ENCODE measurements at regions not wholly inside any gene's neighbourhood (a gene's known extent, or its start where the extent isn't known, plus 50 kb on each side); places are given as distances from the start of the nearest gene placed in this dataset.

DNA sequence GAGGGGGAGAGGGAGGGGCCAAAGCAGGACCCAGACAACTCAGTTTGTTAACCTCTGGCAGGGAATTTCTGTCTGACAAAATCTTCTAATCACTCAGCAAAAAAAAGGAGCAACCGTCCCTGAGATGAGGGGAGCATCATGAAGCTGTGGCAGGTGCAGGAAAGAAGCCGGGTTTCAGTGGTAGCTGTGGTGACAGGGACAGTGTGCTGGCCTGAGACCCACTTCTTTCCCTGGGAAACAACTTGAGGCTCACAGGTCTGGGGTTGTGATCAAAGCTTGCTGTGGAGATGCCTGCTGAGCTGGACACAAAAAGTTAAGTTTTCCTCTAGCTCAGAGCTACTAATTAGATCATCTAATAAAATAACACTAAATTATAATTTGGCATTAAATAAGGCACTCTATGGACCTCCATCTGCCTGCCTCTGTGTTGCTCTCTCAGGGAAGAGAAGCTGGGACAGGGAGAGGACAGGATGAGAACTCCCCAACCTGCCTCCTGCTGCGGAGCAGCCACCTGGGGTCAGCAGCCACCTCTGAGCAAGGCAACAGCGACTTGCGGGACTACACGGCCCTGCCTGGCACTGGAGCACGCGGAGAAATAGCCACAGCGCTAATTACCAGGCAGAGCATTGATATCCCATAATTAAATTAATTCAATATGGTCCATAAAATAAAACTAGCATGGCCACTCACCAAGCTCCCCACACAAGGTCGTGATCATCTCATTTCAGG, 104.6 kb upstream of the TEX51 start:
- DNase-seq, result no peak

DNA sequence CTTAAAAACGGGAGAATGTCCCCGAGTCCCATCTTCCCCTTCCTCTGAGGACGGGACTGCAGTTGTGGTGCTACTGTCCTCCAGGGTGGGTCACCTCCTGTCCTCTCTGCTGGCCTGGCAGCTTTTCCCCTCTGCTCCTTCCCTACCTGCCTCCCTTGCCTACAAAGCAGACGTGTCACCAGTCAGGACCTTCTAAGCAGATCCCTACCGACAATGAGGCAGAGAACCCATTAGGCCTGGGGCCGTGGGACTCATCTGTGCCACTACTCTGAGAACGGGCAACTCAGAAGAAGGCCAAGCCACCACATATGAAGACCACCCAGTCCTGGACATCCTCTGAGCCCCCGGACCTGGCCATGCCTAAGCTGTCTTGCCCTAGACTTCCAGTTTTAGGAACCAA, 103.0 kb upstream of the TEX51 start:
- DNase-seq, result no peak

GRCh38 chr2:126796931-126797621, 101.6 kb upstream of the TEX51 start:
- no peak for DNase-seq

GRCh38 chr2:126797622-126798275, 100.9 kb upstream of the TEX51 start:
- no peak for DNase-seq

DNA sequence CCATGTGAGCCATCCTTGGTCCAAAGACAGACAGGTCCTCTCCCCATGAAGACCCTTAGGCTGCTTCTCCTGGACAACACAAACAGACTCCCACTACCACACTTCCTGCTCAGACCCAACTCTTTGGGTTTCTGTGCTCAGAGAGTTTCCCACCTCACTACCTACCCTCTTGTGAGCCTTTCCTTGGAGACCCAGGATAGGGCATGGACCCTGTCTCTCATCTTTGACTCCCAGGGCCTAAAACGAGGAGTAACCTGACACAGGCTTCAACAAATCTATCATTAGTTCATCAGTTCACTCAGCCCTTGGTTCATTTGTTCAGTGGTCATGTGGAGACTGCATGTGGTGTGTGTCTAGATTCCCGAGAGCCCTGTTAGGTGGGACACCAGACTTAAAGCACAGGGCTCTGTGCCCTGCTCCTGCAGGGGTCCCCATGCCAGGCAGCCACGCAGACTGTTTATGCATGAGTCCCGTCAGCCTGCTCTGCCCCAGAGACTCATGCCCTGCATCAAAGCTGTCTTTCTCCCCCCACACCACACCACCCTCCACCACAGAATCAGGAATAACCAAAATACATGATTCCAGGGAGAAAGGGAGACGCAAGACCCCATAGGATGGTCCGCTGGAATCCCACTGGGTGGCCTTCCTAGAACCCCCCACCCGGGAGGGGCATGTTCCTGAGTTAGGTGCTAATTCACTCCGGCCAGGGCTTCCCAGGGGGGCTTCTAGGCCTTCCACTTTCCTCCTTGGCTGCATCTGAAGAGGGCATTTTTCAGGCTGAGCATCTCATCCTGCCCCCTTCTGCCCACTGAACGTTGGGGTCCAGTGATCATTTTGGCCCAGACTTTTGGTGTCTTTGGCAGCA, 100.2 kb upstream of the TEX51 start:
- DNase-seq, result no peak

- DNase-seq, result no peak
Observed at GRCh38 chr2:126799301-126799700, 99.4 kb upstream of the TEX51 start.

GRCh38 chr2:126801473-126801872, 97.2 kb upstream of the TEX51 start:
- no peak for DNase-seq

GRCh38 chr2:126802316-126802715, 96.4 kb upstream of the TEX51 start:
- no peak for DNase-seq

- no peak for DNase-seq
Observed at GRCh38 chr2:126802774-126803433, 95.8 kb upstream of the TEX51 start.

GRCh38 chr2:126803434-126803775, 95.3 kb upstream of the TEX51 start:
- no peak for DNase-seq

DNA sequence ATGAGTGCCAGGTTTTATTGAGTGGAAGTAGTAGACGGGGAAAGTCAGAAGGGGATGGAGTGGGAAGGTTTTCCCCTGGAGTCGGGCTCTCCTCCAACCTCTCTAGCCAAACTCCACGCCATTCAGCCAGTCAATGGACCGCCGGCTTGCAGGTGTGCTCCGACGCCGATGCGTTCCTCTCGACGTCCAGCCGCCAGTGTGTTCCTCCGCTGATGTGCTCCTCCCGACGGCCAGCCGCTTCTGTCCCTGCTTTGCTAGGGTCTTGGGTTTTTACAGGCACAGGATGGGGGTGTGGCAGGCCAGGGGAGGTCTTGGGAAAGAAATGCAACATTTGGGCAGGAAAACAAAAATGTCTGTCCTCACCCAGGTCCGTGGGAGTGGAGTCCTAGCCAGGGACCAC, 94.3 kb upstream of the TEX51 start:
- DNase-seq, result no peak

GRCh38 chr2:126808929-126809328, 89.8 kb upstream of the TEX51 start:
- DNase-seq, result no peak

GRCh38 chr2:126809340-126809739, 89.3 kb upstream of the TEX51 start:
- DNase-seq, result no peak

GRCh38 chr2:126810001-126810400, 88.7 kb upstream of the TEX51 start:
- DNase-seq, result no peak

- no peak for DNase-seq
Observed at GRCh38 chr2:126811101-126811500, 87.6 kb upstream of the TEX51 start.

GRCh38 chr2:126817172-126817571, 81.5 kb upstream of the TEX51 start:
- no peak for DNase-seq

DNA sequence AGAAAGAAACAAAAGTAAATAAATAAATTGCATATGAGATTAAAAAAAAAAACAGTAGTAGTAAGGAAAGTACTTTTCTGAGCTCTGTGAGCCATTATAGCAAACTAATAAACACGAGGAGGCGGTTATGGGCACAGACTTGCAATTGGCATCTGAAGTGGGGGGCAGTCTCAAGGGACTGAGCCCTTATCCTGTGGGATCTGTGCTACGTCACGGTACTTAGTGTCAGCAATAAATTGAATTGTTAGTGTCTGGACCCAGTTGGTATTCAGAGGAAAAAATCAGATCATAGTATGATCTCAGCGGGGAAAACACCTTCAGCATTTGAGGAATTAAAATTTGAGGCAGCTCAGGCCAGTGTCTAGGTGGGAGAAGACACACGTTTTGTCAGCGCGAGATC, 76.6 kb upstream of the TEX51 start:
- no peak for DNase-seq

- no peak for DNase-seq
Observed at GRCh38 chr2:126822921-126823320, 75.8 kb upstream of the TEX51 start.

DNA sequence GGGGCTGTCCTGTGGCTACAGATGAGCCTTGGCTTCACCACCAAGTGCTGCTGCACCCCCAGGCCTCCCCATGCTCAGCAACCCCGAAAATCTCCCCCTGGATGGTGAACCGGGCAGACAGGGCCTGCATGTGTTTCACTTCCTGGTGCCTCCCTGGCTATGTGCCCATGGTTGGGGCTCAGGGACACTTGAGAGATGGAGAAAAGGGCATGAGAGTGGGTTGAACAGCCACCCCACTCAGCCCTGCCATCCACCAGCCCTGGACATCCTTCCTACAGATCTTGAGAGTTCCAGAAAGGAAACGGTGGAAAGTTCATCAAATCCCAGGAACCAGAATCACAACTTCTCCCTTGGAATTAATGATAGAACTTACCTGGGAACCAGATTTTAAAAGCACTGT, 74.7 kb upstream of the TEX51 start:
- no peak for DNase-seq

- no peak for DNase-seq
Observed at GRCh38 chr2:126824663-126825062, 74.0 kb upstream of the TEX51 start.

DNA sequence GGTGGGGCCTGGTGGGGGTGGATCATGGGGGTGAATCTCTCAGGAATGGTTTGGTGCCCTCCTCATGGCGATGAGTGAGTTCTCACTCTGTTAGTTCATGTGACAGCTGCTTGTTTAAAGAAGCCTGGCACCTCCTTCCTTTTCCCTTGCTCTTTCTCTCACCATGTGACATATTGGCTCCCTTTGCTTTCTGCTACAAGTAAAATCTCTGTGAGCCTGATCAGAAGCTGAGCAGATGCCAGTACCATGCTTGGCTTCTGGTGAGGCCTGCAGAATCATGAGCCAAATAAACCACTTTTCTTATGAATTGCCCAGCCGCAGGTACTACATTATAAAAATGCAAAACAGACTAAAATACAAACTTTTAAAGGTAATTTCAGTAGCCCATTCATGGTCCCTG, 73.4 kb upstream of the TEX51 start:
- no peak for DNase-seq

- DNase-seq, result no peak
Observed at GRCh38 chr2:126826491-126826890, 72.2 kb upstream of the TEX51 start.
